Testis (tissue), 2 donors: ENCODE measurements at regions not wholly inside any gene's neighbourhood (a gene's known extent, or its start where the extent isn't known, plus 50 kb on each side); places are given as distances from the start of the nearest gene placed in this dataset.

ENCODE experiments used
- DNase-seq: peaks from one replicate; pipeline ENCODE4 v3.0.0-alpha.2; 2019
- H3K27ac ChIP-seq, 2 donors: fragments of 200-600 bp; sonication (generic); one replicate each; pipeline ENCODE4 v1.5.1; 2019
- H3K27me3 ChIP-seq: fragments of 200-600 bp; sonication (generic); one replicate; pipeline ENCODE4 v1.5.1; 2019
- H3K36me3 ChIP-seq: fragments of 200-600 bp; sonication (generic); one replicate; pipeline ENCODE4 v1.5.1; 2017; ENCODE audit warnings: low read depth; ENCODE audit errors: missing control alignments
- H3K4me1 ChIP-seq: fragments of 200-600 bp; sonication (generic); one replicate; pipeline ENCODE4 v1.5.1; 2019
- H3K4me3 ChIP-seq, 2 donors: fragments of 200-600 bp; sonication (generic); one replicate each; pipeline ENCODE4 v1.5.1; 2017 to 2019
- H3K9me3 ChIP-seq: fragments of 200-600 bp; sonication (generic); one replicate; pipeline ENCODE4 v1.5.1; 2017
- POLR2A ChIP-seq: fragments of 450-650 bp; IDR thresholded peaks from one replicate; pipeline ENCODE4 v1.6.1; 2017; ENCODE audit warnings: antibody characterized with exemption, mild to moderate bottlenecking, moderate library complexity
- WGBS, 2 donors: methylation state at CpG; one replicate each; pipeline ENCODE4 v1.1.5; 2018; 5-methylcytosine and 5-hydroxymethylcytosine counted together
- intact Hi-C: fragments of 100-400 bp; cut with DNase I; formaldehyde crosslinking; loops from one replicate; pipeline ENCODE4 v1.15.1; 2023; ENCODE audit warnings: low total_unique reads
- TF ChIP-seq, protein P1 (sequence below), 3 experiments: fragments of 450-650 bp in 2 of 3; fragments of 200-600 bp in 1 of 3; sonication (generic) in 1 of 3; IDR thresholded peaks; one replicate each; pipeline ENCODE4 v1.5.1; 2016 to 2019; ENCODE audit warnings: antibody characterized with exemption in 3 of 3, mild to moderate bottlenecking in 2 of 3, moderate library complexity in 1 of 3

DNA sequence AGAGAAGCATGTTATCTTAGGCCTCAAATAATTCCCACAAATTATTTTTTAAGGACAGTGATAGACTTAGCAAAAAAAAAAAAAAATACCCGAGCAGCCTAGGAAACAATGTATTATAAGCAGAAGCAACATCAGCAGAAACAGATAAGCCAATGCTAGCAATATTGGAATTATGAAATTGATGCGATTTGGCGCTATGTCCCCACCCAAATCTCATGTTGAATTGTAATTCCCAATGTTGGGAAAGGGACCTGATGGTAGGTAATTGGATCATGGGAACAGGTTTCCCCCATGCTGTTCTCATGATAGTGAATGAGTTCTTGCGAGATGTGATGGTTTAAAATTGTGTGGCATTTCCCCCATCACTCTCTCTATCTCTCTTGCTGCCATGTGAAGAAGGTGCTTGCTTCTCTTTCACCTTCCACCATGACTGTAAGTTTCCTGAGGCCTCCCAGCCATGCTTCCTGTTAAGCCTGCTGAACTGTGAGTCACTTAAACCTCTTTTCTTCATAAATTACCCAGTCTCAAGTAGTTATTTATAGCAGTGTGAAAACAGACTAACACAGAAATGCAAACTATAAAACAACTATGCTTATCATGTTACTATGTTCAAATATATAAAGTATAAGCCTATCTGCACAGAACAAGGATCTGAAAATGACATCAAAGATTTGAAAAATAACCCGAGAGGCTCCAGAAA is 75.6 kb upstream of the HIVEP3 start:
- no peaks in the 10 kb centered on the region for H3K9me3 ChIP-seq
- 92 to 97% methylated on average over 5 of the region's 5 CpGs for WGBS, 2 donors
- TF ChIP-seq, protein P1, sequence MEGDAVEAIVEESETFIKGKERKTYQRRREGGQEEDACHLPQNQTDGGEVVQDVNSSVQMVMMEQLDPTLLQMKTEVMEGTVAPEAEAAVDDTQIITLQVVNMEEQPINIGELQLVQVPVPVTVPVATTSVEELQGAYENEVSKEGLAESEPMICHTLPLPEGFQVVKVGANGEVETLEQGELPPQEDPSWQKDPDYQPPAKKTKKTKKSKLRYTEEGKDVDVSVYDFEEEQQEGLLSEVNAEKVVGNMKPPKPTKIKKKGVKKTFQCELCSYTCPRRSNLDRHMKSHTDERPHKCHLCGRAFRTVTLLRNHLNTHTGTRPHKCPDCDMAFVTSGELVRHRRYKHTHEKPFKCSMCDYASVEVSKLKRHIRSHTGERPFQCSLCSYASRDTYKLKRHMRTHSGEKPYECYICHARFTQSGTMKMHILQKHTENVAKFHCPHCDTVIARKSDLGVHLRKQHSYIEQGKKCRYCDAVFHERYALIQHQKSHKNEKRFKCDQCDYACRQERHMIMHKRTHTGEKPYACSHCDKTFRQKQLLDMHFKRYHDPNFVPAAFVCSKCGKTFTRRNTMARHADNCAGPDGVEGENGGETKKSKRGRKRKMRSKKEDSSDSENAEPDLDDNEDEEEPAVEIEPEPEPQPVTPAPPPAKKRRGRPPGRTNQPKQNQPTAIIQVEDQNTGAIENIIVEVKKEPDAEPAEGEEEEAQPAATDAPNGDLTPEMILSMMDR (IDR thresholded peaks at IDR 0.05), result no peak
- no peak for TF ChIP-seq POLR2A
- H3K4me1 ChIP-seq, result no peaks in the 10 kb centered on the region
- H3K27ac ChIP-seq, result no peak overlapping the region
- no peaks in the 10 kb centered on the region for H3K36me3 ChIP-seq
- H3K27me3 ChIP-seq, result no peaks in the 10 kb centered on the region
- H3K4me3 ChIP-seq, result no peak overlapping the region
- no peak for DNase-seq
- intact Hi-C loops, result no loop called here

DNA sequence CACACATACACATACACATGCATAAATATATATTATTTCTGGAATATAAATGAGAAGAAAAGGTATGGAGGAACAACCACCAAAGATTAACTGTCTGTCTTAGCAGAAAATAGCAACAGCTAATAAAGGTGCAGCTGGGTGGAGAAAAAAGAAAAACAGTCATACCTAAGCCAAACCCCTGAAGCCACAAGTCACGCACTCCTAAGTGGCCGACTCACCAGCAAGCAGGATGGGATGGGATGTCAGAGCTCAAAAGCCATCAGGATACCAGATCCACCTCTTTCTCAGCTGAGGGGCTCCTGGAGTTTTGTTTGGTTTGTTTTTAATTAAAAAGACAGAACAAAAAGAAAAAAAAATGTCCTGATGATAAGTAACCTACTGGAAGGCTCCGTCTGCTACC is 64.7 kb upstream of the HIVEP3 start:
- Histone ChIP-seq H3K27ac (no peak overlapping the region), H3K36me3 (no peaks in the 10 kb centered on the region), H3K9me3 (no peaks in the 10 kb centered on the region), H3K4me1 (no peaks in the 10 kb centered on the region), H3K27me3 (no peaks in the 10 kb centered on the region), H3K4me3 (no peak overlapping the region)
- intact Hi-C loops, result no loop called here
- TF ChIP-seq, protein P1 (IDR thresholded peaks at IDR 0.05), result no peak
- TF ChIP-seq POLR2A, result no peak
- 93 to 96% methylated on average over 3 of the region's 3 CpGs for WGBS, 2 donors
- DNase-seq, result no peak

DNA sequence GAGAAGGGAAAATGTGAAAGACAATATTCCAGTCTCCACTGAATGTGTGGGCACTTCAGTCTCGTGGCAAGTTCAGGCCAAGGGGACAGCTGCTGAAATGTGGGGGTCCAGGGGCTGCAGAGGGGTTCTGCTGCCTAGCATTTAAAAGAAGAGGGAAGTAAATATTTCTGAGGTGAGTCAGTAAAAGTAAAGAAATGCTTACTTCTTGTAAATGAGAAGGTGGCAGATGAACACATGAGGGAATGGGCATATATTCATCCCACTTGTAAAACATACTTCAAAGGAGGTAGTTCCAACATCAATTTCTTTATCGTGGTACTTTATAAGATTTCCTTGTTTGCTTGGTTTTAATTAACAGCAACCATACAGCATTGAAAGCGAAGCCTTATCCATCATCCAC is 63.1 kb upstream of the HIVEP3 start:
- no peak overlapping the region for H3K27ac ChIP-seq

DNA sequence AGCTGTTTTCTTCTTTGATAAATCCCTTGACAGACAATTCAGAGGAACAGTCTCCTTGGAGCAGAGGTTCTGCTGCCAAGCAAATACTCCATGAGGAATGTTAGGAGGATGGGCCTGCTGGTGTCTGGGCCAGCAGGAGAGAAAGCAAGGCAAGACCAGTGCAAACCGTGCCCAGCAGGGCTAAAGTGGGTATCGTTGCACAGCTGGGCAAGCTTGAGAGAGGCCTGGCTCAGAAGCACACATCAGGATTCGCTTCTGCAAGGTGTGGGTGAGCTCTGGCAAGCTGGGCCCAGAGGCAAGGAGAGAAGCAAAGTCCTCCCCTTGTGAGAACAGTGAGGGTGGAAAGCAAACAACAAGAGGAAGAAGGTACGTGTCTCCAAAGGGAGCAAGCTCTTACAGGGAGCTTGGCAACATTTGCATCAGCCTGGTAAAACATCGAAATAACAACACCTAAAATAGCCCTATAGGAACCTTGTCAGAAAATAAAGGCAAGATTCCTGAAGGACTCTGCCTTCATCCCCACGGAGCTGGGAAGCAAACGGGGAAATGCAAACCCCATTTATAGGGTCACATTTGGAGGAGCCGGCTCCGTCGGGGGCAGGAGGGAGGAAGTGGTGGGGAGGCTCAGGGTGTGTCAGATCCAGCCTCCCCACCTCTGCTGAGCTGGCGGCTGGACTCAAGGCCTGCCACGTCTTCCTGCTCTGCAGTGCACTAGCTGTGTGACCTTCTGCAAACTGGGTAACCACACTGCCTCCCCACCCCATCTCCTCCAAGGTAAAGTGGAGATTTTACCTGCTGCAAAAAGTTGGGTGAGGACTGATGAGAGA is 62.3 kb upstream of the HIVEP3 start:
- no peak overlapping the region for H3K4me3 ChIP-seq
- DNase-seq, result no peak
- no peak overlapping the region for H3K27ac ChIP-seq
- H3K36me3 ChIP-seq, result no peaks in the 10 kb centered on the region
- 73 to 83% methylated on average over 12 of the region's 12 CpGs for WGBS, 2 donors
- H3K4me1 ChIP-seq, result no peaks in the 10 kb centered on the region
- H3K9me3 ChIP-seq, result no peaks in the 10 kb centered on the region
- intact Hi-C loops, result no loop called here
- TF ChIP-seq, protein P1 (IDR thresholded peaks at IDR 0.05), result no peak
- no peak for TF ChIP-seq POLR2A
- no peaks in the 10 kb centered on the region for H3K27me3 ChIP-seq

More for the DNA sequence above, 63.1 kb upstream of the HIVEP3 start:
- 91 to 94% methylated on average over 3 of the region's 3 CpGs for WGBS, 2 donors
- intact Hi-C loops, result no loop called here
- H3K27me3 ChIP-seq, result no peaks in the 10 kb centered on the region
- no peak for DNase-seq
- TF ChIP-seq, protein P1 (IDR thresholded peaks at IDR 0.05), result no peak
- TF ChIP-seq POLR2A, result no peak
- H3K4me1 ChIP-seq, result no peaks in the 10 kb centered on the region
- H3K9me3 ChIP-seq, result no peaks in the 10 kb centered on the region
- no peak overlapping the region for H3K4me3 ChIP-seq
- no peaks in the 10 kb centered on the region for H3K36me3 ChIP-seq
